ENCODE measurements at regions not wholly inside any gene's neighbourhood (a gene's known extent, or its start where the extent isn't known, plus 50 kb on each side); places are given as distances from the start of the nearest gene placed in this dataset.

DNA sequence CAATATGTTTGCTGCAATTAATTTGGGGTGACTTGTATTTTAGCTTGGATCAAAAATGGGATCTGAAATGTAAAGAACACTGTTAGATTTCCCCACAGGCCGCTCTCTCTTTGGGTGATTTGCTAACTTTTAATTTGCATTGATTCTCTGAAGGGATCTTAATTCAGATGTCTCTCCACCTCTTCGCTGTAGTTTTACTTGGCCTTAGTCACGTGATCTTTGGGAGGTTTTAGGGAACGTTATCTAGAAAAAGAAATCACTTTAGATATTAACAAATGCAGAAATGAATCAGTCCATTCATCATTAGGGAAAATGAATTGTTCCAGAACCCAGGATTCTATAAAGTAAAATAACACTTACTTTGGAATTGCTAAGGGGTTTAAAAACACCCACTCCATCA is 390.2 kb downstream of the THBS2 start:
- no peaks in the 10 kb centered on the region for H3K27me3 ChIP-seq (replicated peaks; ENCODE audit: insufficient read depth, low read length)
- no peaks in the 10 kb centered on the region for H3K4me1 ChIP-seq (ENCODE audit: low read length)
- no peaks in the 10 kb centered on the region for H3K9me2 ChIP-seq (replicated peaks; ENCODE audit: insufficient read depth, low read length)
- no peak overlapping the region for H3K4me2 ChIP-seq (ENCODE audit: low read depth, low read length)
- H2AFZ ChIP-seq (ENCODE audit: low read length), result no peak overlapping the region
- H3K79me2 ChIP-seq (ENCODE audit: low read length), result no peaks in the 10 kb centered on the region
- no peak overlapping the region for H3K4me3 ChIP-seq (ENCODE audit: low read length)
- TF ChIP-seq EZH2 (optimal IDR thresholded peaks at IDR 0.05; ENCODE audit: low read depth, low read length), result no peak
- no peak for TF ChIP-seq EZH2phosphoT487 (IDR thresholded peaks at IDR 0.05; ENCODE audit: low read length)
- TF ChIP-seq, protein P1, sequence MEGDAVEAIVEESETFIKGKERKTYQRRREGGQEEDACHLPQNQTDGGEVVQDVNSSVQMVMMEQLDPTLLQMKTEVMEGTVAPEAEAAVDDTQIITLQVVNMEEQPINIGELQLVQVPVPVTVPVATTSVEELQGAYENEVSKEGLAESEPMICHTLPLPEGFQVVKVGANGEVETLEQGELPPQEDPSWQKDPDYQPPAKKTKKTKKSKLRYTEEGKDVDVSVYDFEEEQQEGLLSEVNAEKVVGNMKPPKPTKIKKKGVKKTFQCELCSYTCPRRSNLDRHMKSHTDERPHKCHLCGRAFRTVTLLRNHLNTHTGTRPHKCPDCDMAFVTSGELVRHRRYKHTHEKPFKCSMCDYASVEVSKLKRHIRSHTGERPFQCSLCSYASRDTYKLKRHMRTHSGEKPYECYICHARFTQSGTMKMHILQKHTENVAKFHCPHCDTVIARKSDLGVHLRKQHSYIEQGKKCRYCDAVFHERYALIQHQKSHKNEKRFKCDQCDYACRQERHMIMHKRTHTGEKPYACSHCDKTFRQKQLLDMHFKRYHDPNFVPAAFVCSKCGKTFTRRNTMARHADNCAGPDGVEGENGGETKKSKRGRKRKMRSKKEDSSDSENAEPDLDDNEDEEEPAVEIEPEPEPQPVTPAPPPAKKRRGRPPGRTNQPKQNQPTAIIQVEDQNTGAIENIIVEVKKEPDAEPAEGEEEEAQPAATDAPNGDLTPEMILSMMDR (IDR thresholded peaks at IDR 0.05; ENCODE audit: low read length), result no peak
- no peak overlapping the region for H3K27ac ChIP-seq (ENCODE audit: low read length)
- H4K20me1 ChIP-seq (ENCODE audit: insufficient read depth, low read length), result no peaks in the 10 kb centered on the region
- H3F3A ChIP-seq (ENCODE audit: insufficient read depth, low read length), result no peaks in the 10 kb centered on the region
- no peaks in the 10 kb centered on the region for H3K36me3 ChIP-seq (replicated peaks; ENCODE audit: insufficient read depth, low read length)
- no peaks in the 10 kb centered on the region for H3K9me3 ChIP-seq (replicated peaks; ENCODE audit: insufficient read depth, low read length)
- no peak overlapping the region for H3K9ac ChIP-seq (ENCODE audit: low read length)
- DNase-seq, result no peak

DNA sequence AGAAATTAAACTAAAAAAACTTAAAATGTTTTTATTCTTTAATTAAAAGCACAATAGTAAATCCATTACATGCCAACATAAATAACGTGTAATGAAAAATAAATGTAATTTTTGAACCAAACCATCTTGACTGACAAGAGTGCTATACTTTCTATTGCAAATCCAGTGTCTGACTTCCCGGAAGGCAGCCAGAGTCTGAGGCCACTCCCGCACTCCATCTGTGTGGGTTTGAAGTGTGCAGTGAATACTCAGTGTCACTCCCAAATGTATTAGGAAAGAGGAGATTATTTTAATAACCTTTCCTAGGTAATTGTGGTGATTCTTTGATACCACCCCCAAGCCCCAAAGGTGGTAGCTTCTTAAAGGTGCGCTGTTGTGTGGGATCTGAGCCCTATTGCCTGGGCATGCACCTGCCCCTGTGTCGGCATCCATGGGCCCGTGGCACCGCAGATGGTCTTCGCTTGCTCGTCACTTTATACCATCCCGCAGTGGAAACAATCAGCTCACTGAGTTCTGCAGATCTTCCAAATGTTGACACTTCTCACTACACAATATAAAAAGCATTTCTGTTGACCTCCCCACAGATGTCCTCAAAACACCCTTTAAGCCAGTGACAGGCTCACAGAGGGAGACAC is 391.2 kb downstream of the THBS2 start:
- Histone ChIP-seq H3K9me2 (replicated peaks; ENCODE audit: insufficient read depth, low read length) (no peaks in the 10 kb centered on the region), H3K9me3 (replicated peaks; ENCODE audit: insufficient read depth, low read length) (no peaks in the 10 kb centered on the region), H3K4me1 (ENCODE audit: low read length) (no peaks in the 10 kb centered on the region), H3F3A (ENCODE audit: insufficient read depth, low read length) (no peaks in the 10 kb centered on the region), H2AFZ (ENCODE audit: low read length) (no peak overlapping the region), H3K27me3 (replicated peaks; ENCODE audit: insufficient read depth, low read length) (no peaks in the 10 kb centered on the region), H3K36me3 (replicated peaks; ENCODE audit: insufficient read depth, low read length) (no peaks in the 10 kb centered on the region), H3K27ac (ENCODE audit: low read length) (no peak overlapping the region), H3K4me2 (ENCODE audit: low read depth, low read length) (no peak overlapping the region), H3K9ac (ENCODE audit: low read length) (no peak overlapping the region), H3K79me2 (ENCODE audit: low read length) (no peaks in the 10 kb centered on the region), H3K4me3 (ENCODE audit: low read length) (no peak overlapping the region), H4K20me1 (ENCODE audit: insufficient read depth, low read length) (no peaks in the 10 kb centered on the region)
- no peak for DNase-seq
- no peak for TF ChIP-seq EZH2 (optimal IDR thresholded peaks at IDR 0.05; ENCODE audit: low read depth, low read length)
- no peak for TF ChIP-seq EZH2phosphoT487 (IDR thresholded peaks at IDR 0.05; ENCODE audit: low read length)
- TF ChIP-seq, protein P1 (IDR thresholded peaks at IDR 0.05; ENCODE audit: low read length), result no peak

DNA sequence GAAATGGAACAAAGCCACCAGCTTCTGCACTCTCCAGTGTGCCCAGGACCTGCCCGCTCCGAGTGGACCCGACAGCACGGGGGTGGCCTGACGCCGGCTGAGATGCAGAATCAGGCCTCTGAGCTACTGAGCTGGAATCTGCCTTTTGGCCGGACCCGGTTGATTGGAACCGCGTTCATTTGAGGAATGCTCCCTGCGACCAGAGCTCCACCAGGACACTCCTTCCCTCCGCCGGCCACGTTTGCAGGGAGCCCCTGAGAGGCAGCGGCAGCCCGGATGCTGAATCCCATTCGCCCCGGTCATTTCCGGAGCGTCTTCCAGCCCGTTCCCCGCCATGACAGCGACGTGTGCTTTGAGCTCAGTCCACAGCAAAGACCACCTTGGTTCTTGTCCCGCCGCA is 392.7 kb downstream of the THBS2 start:
- DNase-seq, result no peak
- Histone ChIP-seq H3K27ac (ENCODE audit: low read length) (no peak overlapping the region), H3K79me2 (ENCODE audit: low read length) (no peaks in the 10 kb centered on the region), H3F3A (ENCODE audit: insufficient read depth, low read length) (no peaks in the 10 kb centered on the region), H3K4me3 (ENCODE audit: low read length) (no peak overlapping the region), H3K9me2 (replicated peaks; ENCODE audit: insufficient read depth, low read length) (no peaks in the 10 kb centered on the region), H3K36me3 (replicated peaks; ENCODE audit: insufficient read depth, low read length) (no peaks in the 10 kb centered on the region), H3K9ac (ENCODE audit: low read length) (no peak overlapping the region), H3K27me3 (replicated peaks; ENCODE audit: insufficient read depth, low read length) (no peaks in the 10 kb centered on the region), H3K4me2 (ENCODE audit: low read depth, low read length) (no peak overlapping the region), H3K4me1 (ENCODE audit: low read length) (no peaks in the 10 kb centered on the region), H4K20me1 (ENCODE audit: insufficient read depth, low read length) (no peaks in the 10 kb centered on the region), H2AFZ (ENCODE audit: low read length) (no peak overlapping the region), H3K9me3 (replicated peaks; ENCODE audit: insufficient read depth, low read length) (no peaks in the 10 kb centered on the region)
- no peak for TF ChIP-seq EZH2 (optimal IDR thresholded peaks at IDR 0.05; ENCODE audit: low read depth, low read length)
- TF ChIP-seq, protein P1 (IDR thresholded peaks at IDR 0.05; ENCODE audit: low read length), result no peak
